SK-N-SH treated with all-trans-retinoic acid at 6 μM for 48 hours (cell line): ENCODE measurements at regions not wholly inside any gene's neighbourhood (a gene's known extent, or its start where the extent isn't known, plus 50 kb on each side); places are given as distances from the start of the nearest gene placed in this dataset.

ENCODE experiments used
- ATAC-seq: fragments of 200-7000 bp; cut with Tn5 transposase; 3 replicates; pipeline ENCODE4 v1.9.1; 2020; ENCODE audit warnings: mild to moderate bottlenecking, moderate library complexity
- ARNTL ChIP-seq: fragments of 450-650 bp; formaldehyde crosslinking; IDR thresholded peaks from 2 replicates; pipeline ENCODE4 v1.5.0; 2020; ENCODE audit warnings: low read depth, mild to moderate bottlenecking, moderate library complexity, borderline replicate concordance
- BACH2 ChIP-seq: fragments of 250-450 bp; sonication (Bioruptor Pico); IDR thresholded peaks from 2 replicates; pipeline ENCODE4 v1.9.0; 2021; ENCODE audit warnings: mild to moderate bottlenecking, borderline replicate concordance
- CREB5 ChIP-seq: fragments of 250-450 bp; sonication (Bioruptor Pico); IDR thresholded peaks from 2 replicates; pipeline ENCODE4 v1.5.1; 2020; ENCODE audit warnings: low read depth, mild to moderate bottlenecking, moderate library complexity
- CSDC2 ChIP-seq: fragments of 250-450 bp; sonication (Bioruptor Pico); IDR thresholded peaks from 2 replicates; pipeline ENCODE4 v1.5.0; 2020; ENCODE audit warnings: mild to moderate bottlenecking, moderate library complexity
- CSRNP3 ChIP-seq: fragments of 250-450 bp; sonication (Bioruptor Pico); IDR thresholded peaks from 2 replicates; pipeline ENCODE4 v1.5.1; 2021; ENCODE audit warnings: mild to moderate bottlenecking, moderate library complexity
- ESRRG ChIP-seq: fragments of 250-450 bp; sonication (Bioruptor Pico); IDR thresholded peaks from 2 replicates; pipeline ENCODE4 v1.6.1; 2021; ENCODE audit warnings: mild to moderate bottlenecking
- GLIS3 ChIP-seq: fragments of 250-450 bp; sonication (Bioruptor Pico); IDR thresholded peaks from 2 replicates; pipeline ENCODE4 v1.5.0; 2020; ENCODE audit warnings: mild to moderate bottlenecking, moderate library complexity
- ISL1 ChIP-seq: fragments of 250-450 bp; sonication (Bioruptor Pico); IDR thresholded peaks from 2 replicates; pipeline ENCODE4 v2.1.2; 2022; ENCODE audit warnings: mild to moderate bottlenecking, moderate library complexity
- OSR1 ChIP-seq: fragments of 250-450 bp; sonication (Bioruptor Pico); IDR thresholded peaks from 2 replicates; pipeline ENCODE4 v1.8.0; 2022; ENCODE audit warnings: moderate library complexity, mild to moderate bottlenecking, inconsistent platforms
- POU6F1 ChIP-seq: fragments of 250-450 bp; sonication (Bioruptor Pico); IDR thresholded peaks from 2 replicates; pipeline ENCODE4 v1.8.0; 2021; ENCODE audit warnings: low read depth, mild to moderate bottlenecking, moderate library complexity, borderline replicate concordance
- PPARA ChIP-seq: fragments of 250-450 bp; sonication (Bioruptor Pico); IDR thresholded peaks from 2 replicates; pipeline ENCODE4 v1.5.0; 2020; ENCODE audit warnings: mild to moderate bottlenecking, borderline replicate concordance
- RARB ChIP-seq: fragments of 250-450 bp; sonication (Bioruptor Pico); IDR thresholded peaks from 2 replicates; pipeline ENCODE4 v1.8.0; 2021; ENCODE audit warnings: mild to moderate bottlenecking, moderate library complexity
- TCF4 ChIP-seq: fragments of 250-450 bp; sonication (Bioruptor Pico); IDR thresholded peaks from 2 replicates; pipeline ENCODE4 v1.8.0; 2021; ENCODE audit warnings: mild to moderate bottlenecking, moderate library complexity, borderline replicate concordance
- TOX ChIP-seq: fragments of 250-450 bp; sonication (Bioruptor Pico); IDR thresholded peaks from 2 replicates; pipeline ENCODE4 v1.8.0; 2021; ENCODE audit warnings: mild to moderate bottlenecking, moderate library complexity, borderline replicate concordance
- ZC3H10 ChIP-seq: fragments of 250-450 bp; sonication (Bioruptor Pico); IDR thresholded peaks from 2 replicates; pipeline ENCODE4 v1.5.1; 2021; ENCODE audit warnings: mild to moderate bottlenecking, moderate library complexity
- ZFP3 ChIP-seq: fragments of 250-450 bp; sonication (Bioruptor Pico); IDR thresholded peaks from 2 replicates; pipeline ENCODE4 v1.5.0; 2020; ENCODE audit warnings: mild to moderate bottlenecking, moderate library complexity
- ZFP30 ChIP-seq: fragments of 450-650 bp; formaldehyde crosslinking; IDR thresholded peaks from 2 replicates; pipeline ENCODE4 v1.5.0; 2022; ENCODE audit warnings: mild to moderate bottlenecking, moderate library complexity
- ZNF565 ChIP-seq: fragments of 450-650 bp; formaldehyde crosslinking; conservative IDR thresholded peaks from 2 replicates; pipeline ENCODE4 v1.5.0; 2020; ENCODE audit warnings: low read depth, mild to moderate bottlenecking, moderate library complexity
- ZNF70 ChIP-seq: fragments of 450-650 bp; formaldehyde crosslinking; IDR thresholded peaks from 2 replicates; pipeline ENCODE4 v1.5.0; 2020; ENCODE audit warnings: mild to moderate bottlenecking, moderate library complexity
- ZNF8 ChIP-seq: fragments of 450-650 bp; formaldehyde crosslinking; IDR thresholded peaks from 2 replicates; pipeline ENCODE4 v1.5.0; 2020; ENCODE audit warnings: mild to moderate bottlenecking, moderate library complexity
- TF ChIP-seq, protein P1 (sequence below): fragments of 250-450 bp; sonication (Bioruptor Pico); IDR thresholded peaks from 2 replicates; pipeline ENCODE4 v1.8.0; 2020; ENCODE audit warnings: mild to moderate bottlenecking, moderate library complexity, borderline replicate concordance
- TF ChIP-seq, protein P2 (sequence below): fragments of 250-450 bp; sonication (Bioruptor Pico); IDR thresholded peaks from 2 replicates; pipeline ENCODE4 v1.5.0; 2020; ENCODE audit warnings: mild to moderate bottlenecking, moderate library complexity

GRCh38 chr7:46492466-46492865, 571.4 kb upstream of the IGFBP3 start (continued):
- TF ChIP-seq, protein P1, sequence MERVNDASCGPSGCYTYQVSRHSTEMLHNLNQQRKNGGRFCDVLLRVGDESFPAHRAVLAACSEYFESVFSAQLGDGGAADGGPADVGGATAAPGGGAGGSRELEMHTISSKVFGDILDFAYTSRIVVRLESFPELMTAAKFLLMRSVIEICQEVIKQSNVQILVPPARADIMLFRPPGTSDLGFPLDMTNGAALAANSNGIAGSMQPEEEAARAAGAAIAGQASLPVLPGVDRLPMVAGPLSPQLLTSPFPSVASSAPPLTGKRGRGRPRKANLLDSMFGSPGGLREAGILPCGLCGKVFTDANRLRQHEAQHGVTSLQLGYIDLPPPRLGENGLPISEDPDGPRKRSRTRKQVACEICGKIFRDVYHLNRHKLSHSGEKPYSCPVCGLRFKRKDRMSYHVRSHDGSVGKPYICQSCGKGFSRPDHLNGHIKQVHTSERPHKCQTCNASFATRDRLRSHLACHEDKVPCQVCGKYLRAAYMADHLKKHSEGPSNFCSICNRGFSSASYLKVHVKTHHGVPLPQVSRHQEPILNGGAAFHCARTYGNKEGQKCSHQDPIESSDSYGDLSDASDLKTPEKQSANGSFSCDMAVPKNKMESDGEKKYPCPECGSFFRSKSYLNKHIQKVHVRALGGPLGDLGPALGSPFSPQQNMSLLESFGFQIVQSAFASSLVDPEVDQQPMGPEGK (CRISPR knock-in tag) = no peak
- TF ChIP-seq ZC3H10 (CRISPR knock-in tag) = no peak

GRCh38 chr7:46490406-46490805, 569.3 kb upstream of the IGFBP3 start:
- no peak for ATAC-seq
- no peak for TF ChIP-seq POU6F1 (CRISPR knock-in tag)
- TF ChIP-seq GLIS3 (CRISPR knock-in tag) = no peak
- no peak for TF ChIP-seq RARB (CRISPR knock-in tag)
- no peak for TF ChIP-seq TOX (CRISPR knock-in tag)
- no peak for TF ChIP-seq ZNF8 (CRISPR knock-in tag)
- TF ChIP-seq BACH2 = no peak
- no peak for TF ChIP-seq ZC3H10 (CRISPR knock-in tag)
- no peak for TF ChIP-seq OSR1 (CRISPR knock-in tag)
- TF ChIP-seq ZFP30 (CRISPR knock-in tag) = no peak
- no peak for TF ChIP-seq TCF4 (CRISPR knock-in tag)
- TF ChIP-seq, protein P2, sequence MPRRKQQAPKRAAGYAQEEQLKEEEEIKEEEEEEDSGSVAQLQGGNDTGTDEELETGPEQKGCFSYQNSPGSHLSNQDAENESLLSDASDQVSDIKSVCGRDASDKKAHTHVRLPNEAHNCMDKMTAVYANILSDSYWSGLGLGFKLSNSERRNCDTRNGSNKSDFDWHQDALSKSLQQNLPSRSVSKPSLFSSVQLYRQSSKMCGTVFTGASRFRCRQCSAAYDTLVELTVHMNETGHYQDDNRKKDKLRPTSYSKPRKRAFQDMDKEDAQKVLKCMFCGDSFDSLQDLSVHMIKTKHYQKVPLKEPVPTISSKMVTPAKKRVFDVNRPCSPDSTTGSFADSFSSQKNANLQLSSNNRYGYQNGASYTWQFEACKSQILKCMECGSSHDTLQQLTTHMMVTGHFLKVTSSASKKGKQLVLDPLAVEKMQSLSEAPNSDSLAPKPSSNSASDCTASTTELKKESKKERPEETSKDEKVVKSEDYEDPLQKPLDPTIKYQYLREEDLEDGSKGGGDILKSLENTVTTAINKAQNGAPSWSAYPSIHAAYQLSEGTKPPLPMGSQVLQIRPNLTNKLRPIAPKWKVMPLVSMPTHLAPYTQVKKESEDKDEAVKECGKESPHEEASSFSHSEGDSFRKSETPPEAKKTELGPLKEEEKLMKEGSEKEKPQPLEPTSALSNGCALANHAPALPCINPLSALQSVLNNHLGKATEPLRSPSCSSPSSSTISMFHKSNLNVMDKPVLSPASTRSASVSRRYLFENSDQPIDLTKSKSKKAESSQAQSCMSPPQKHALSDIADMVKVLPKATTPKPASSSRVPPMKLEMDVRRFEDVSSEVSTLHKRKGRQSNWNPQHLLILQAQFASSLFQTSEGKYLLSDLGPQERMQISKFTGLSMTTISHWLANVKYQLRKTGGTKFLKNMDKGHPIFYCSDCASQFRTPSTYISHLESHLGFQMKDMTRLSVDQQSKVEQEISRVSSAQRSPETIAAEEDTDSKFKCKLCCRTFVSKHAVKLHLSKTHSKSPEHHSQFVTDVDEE (CRISPR knock-in tag) = no peak
- TF ChIP-seq CSDC2 (CRISPR knock-in tag) = no peak
- TF ChIP-seq ESRRG = no peak
- no peak for TF ChIP-seq ZNF70
- no peak for TF ChIP-seq ARNTL (CRISPR knock-in tag)
- TF ChIP-seq PPARA (CRISPR knock-in tag) = no peak
- TF ChIP-seq ZNF565 (CRISPR knock-in tag) = no peak

- ATAC-seq = no peak
- TF ChIP-seq ZC3H10 (CRISPR knock-in tag) = no peak
- no peak for TF ChIP-seq ESRRG
- TF ChIP-seq TOX (CRISPR knock-in tag) = no peak
- TF ChIP-seq ISL1 (CRISPR knock-in tag) = no peak
- TF ChIP-seq, protein P2 (CRISPR knock-in tag) = no peak
- TF ChIP-seq, protein P1 (CRISPR knock-in tag) = no peak
- no peak for TF ChIP-seq TCF4 (CRISPR knock-in tag)
- no peak for TF ChIP-seq ARNTL (CRISPR knock-in tag)
- TF ChIP-seq RARB (CRISPR knock-in tag) = no peak
- no peak for TF ChIP-seq GLIS3 (CRISPR knock-in tag)
- TF ChIP-seq ZFP30 (CRISPR knock-in tag) = no peak
- TF ChIP-seq CSRNP3 = no peak
- no peak for TF ChIP-seq ZFP3 (CRISPR knock-in tag)
- TF ChIP-seq CREB5 (CRISPR knock-in tag) = no peak
- TF ChIP-seq, all 23 proteins: peak for 0
Observed at GRCh38 chr7:46489106-46489505, 568.0 kb upstream of the IGFBP3 start.
